ENCODE measurements at regions not wholly inside any gene's neighbourhood (a gene's known extent, or its start where the extent isn't known, plus 50 kb on each side); places are given as distances from the start of the nearest gene placed in this dataset.
A peak's percentile ranks its signal among the peaks of the same experiment; 100 is the strongest.
"Not testable (repeated sequence)": the region's sequence is repeated elsewhere in the genome, so short reads cannot be mapped to it uniquely, and the experiment has no call there.

- not testable (repeated sequence) for H3K27me3 ChIP-seq (ENCODE audit: control insufficient read depth, insufficient read depth, low read length); H3K4me1 ChIP-seq (ENCODE audit: control insufficient read depth, insufficient read depth, low read length); DNase-seq; H3K36me3 ChIP-seq (ENCODE audit: control insufficient read depth, insufficient read depth, low read length); H3K27ac ChIP-seq (ENCODE audit: low read length); H3K9me3 ChIP-seq (ENCODE audit: control insufficient read depth, low read depth, low read length); H3K4me3 ChIP-seq (ENCODE audit: low read length)
- WGBS (ENCODE audit: insufficient coverage, low lambda C conversion rate) = no CpG with 5 or more reads among the region's 1 CpG
Measured at GRCh38 chr7:55675589-55675988, 103.3 kb upstream of the VOPP1 start.

DNA sequence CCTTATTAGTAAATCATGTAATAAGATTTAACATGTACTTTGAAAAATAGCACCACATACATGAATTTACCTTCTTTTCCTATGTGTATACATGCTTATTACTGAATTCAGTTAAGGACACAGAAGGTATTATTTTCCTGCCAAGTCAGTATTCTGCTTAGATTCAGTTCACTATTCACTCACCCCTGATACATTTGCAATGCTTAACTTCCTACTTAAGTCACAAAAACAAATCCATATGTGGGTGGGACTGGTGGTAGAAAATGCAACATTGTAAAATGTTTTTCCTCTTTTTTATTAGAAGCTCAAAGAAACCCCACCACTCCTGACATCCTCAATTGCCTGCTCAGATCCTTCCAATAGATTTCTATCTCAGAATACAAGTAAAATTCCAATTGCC, 101.2 kb upstream of the VOPP1 start:
- not testable (repeated sequence) for H3K27ac ChIP-seq (ENCODE audit: low read length); H3K36me3 ChIP-seq (ENCODE audit: control insufficient read depth, insufficient read depth, low read length); H3K27me3 ChIP-seq (ENCODE audit: control insufficient read depth, insufficient read depth, low read length); DNase-seq; H3K9me3 ChIP-seq (ENCODE audit: control insufficient read depth, low read depth, low read length); H3K4me1 ChIP-seq (ENCODE audit: control insufficient read depth, insufficient read depth, low read length); H3K4me3 ChIP-seq (ENCODE audit: low read length)

- H3K9me3 ChIP-seq (ENCODE audit: control insufficient read depth, low read depth, low read length); H3K36me3 ChIP-seq (ENCODE audit: control insufficient read depth, insufficient read depth, low read length); H3K27me3 ChIP-seq (ENCODE audit: control insufficient read depth, insufficient read depth, low read length); H3K27ac ChIP-seq (ENCODE audit: low read length); H3K4me3 ChIP-seq (ENCODE audit: low read length); DNase-seq; H3K4me1 ChIP-seq (ENCODE audit: control insufficient read depth, insufficient read depth, low read length): not testable (repeated sequence)
- WGBS (ENCODE audit: insufficient coverage, low lambda C conversion rate) = no CpG with 5 or more reads among the region's 1 CpG
Measured at GRCh38 chr7:55672084-55672483, 99.8 kb upstream of the VOPP1 start.

DNA sequence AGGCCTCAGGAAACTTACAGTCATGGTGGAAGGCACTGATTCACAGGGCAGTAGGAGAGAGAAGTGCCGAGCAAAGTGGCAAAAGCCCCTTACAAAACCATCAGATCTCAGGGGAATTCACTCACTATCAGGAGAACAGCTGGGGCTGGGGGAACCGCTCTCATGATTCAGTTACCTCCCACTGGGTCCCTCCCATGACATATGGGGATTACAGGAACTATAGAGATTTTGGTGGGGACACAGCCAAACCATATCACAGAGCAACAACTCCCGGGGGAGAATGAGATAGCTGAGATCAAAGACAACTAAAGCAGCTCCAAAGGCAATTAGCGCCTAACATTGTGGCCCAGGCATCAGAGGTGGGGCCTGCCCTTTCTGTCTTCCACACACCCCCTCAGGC, 85.4 kb upstream of the VOPP1 start:
- WGBS (ENCODE audit: insufficient coverage, low lambda C conversion rate) = no CpG with 5 or more reads among the region's 4 CpGs
- H3K9me3 ChIP-seq (ENCODE audit: control insufficient read depth, low read depth, low read length) = no peaks in the 10 kb centered on the region
- no peaks in the 10 kb centered on the region for H3K4me1 ChIP-seq (ENCODE audit: control insufficient read depth, insufficient read depth, low read length)
- no peaks in the 10 kb centered on the region for H3K36me3 ChIP-seq (ENCODE audit: control insufficient read depth, insufficient read depth, low read length)
- H3K27me3 ChIP-seq (ENCODE audit: control insufficient read depth, insufficient read depth, low read length) = no peaks in the 10 kb centered on the region
- no peak for DNase-seq
- no peak overlapping the region for H3K4me3 ChIP-seq (ENCODE audit: low read length)
- no peak overlapping the region for H3K27ac ChIP-seq (ENCODE audit: low read length)

DNA sequence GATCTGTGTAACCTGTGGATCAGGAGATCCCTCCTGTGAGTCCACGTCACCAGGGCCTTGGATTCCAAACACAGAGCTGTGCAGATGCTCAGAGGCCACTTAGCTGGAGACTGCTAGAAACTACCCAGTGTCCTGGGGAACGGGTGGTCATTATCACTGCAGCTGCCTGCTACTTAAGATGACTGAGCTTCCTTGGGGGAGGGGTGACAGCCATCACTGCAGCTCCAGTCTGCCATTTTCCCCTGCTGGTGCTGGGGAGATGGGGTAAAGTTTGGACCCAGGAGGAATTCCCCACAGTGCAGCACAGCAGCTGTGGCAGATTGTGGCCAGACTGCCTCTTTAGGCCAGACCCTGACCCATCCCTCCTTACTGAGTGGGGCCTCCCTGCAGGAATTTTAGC, 78.8 kb upstream of the VOPP1 start:
- Histone ChIP-seq H3K27ac (ENCODE audit: low read length) (no peak overlapping the region), H3K9me3 (ENCODE audit: control insufficient read depth, low read depth, low read length) (no peaks in the 10 kb centered on the region), H3K4me3 (ENCODE audit: low read length) (no peak overlapping the region), H3K27me3 (ENCODE audit: control insufficient read depth, insufficient read depth, low read length) (no peaks in the 10 kb centered on the region), H3K4me1 (ENCODE audit: control insufficient read depth, insufficient read depth, low read length) (no peaks in the 10 kb centered on the region), H3K36me3 (ENCODE audit: control insufficient read depth, insufficient read depth, low read length) (no peaks in the 10 kb centered on the region)
- WGBS (ENCODE audit: insufficient coverage, low lambda C conversion rate) = no CpG with 5 or more reads among the region's 2 CpGs
- no peak for DNase-seq

GRCh38 chr7:55649238-55649637, 76.9 kb upstream of the VOPP1 start:
- H3K4me1 ChIP-seq (ENCODE audit: control insufficient read depth, insufficient read depth, low read length) = no peaks in the 10 kb centered on the region
- H3K4me3 ChIP-seq (ENCODE audit: low read length) = no peak overlapping the region
- H3K27me3 ChIP-seq (ENCODE audit: control insufficient read depth, insufficient read depth, low read length) = no peaks in the 10 kb centered on the region
- 94% methylated on average over 2 of the region's 4 CpGs for WGBS (ENCODE audit: insufficient coverage, low lambda C conversion rate)
- no peaks in the 10 kb centered on the region for H3K9me3 ChIP-seq (ENCODE audit: control insufficient read depth, low read depth, low read length)
- no peak overlapping the region for H3K27ac ChIP-seq (ENCODE audit: low read length)
- no peak for DNase-seq
- no peaks in the 10 kb centered on the region for H3K36me3 ChIP-seq (ENCODE audit: control insufficient read depth, insufficient read depth, low read length)

DNA sequence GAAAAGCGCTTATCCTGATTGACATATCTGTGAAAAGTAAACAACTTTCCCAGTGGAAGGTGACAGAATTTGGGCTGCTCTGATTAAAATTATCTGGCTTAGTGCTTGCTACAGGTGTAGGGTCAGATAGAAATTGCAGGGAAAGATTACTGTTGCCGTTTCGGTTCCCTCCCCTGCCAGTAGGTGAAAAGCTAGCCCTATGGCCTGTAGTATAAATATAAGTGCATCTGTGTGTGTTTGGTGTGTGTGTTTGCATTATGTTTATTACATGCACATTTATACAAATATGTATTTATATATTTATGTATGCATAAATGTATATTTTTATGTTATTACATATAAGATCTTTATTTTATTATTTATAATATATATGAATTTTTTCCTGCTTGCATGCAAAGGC, 72.3 kb upstream of the VOPP1 start:
- no peaks in the 10 kb centered on the region for H3K36me3 ChIP-seq (ENCODE audit: control insufficient read depth, insufficient read depth, low read length)
- WGBS (ENCODE audit: insufficient coverage, low lambda C conversion rate) = no CpG with 5 or more reads among the region's 3 CpGs
- no peaks in the 10 kb centered on the region for H3K4me1 ChIP-seq (ENCODE audit: control insufficient read depth, insufficient read depth, low read length)
- DNase-seq = no peak
- no peaks in the 10 kb centered on the region for H3K27me3 ChIP-seq (ENCODE audit: control insufficient read depth, insufficient read depth, low read length)
- H3K9me3 ChIP-seq (ENCODE audit: control insufficient read depth, low read depth, low read length) = no peaks in the 10 kb centered on the region
- H3K27ac ChIP-seq (ENCODE audit: low read length) = no peak overlapping the region
- no peak overlapping the region for H3K4me3 ChIP-seq (ENCODE audit: low read length)

GRCh38 chr7:55642266-55642665, 70.0 kb upstream of the VOPP1 start:
- DNase-seq = no peak
- Histone ChIP-seq H3K9me3 (ENCODE audit: control insufficient read depth, low read depth, low read length) (no peaks in the 10 kb centered on the region), H3K36me3 (ENCODE audit: control insufficient read depth, insufficient read depth, low read length) (no peaks in the 10 kb centered on the region), H3K4me1 (ENCODE audit: control insufficient read depth, insufficient read depth, low read length) (no peaks in the 10 kb centered on the region), H3K27me3 (ENCODE audit: control insufficient read depth, insufficient read depth, low read length) (no peaks in the 10 kb centered on the region), H3K4me3 (ENCODE audit: low read length) (no peak overlapping the region), H3K27ac (ENCODE audit: low read length) (no peak overlapping the region)

GRCh38 chr7:55641811-55642210, 69.5 kb upstream of the VOPP1 start:
- Histone ChIP-seq H3K4me1 (ENCODE audit: control insufficient read depth, insufficient read depth, low read length) (no peaks in the 10 kb centered on the region), H3K9me3 (ENCODE audit: control insufficient read depth, low read depth, low read length) (no peaks in the 10 kb centered on the region), H3K27ac (ENCODE audit: low read length) (no peak overlapping the region), H3K4me3 (ENCODE audit: low read length) (no peak overlapping the region), H3K27me3 (ENCODE audit: control insufficient read depth, insufficient read depth, low read length) (no peaks in the 10 kb centered on the region), H3K36me3 (ENCODE audit: control insufficient read depth, insufficient read depth, low read length) (no peaks in the 10 kb centered on the region)
- no peak for DNase-seq

GRCh38 chr7:55641273-55641691, 69.0 kb upstream of the VOPP1 start:
- peak; percentile 51 to 63 for DNase-seq
- Histone ChIP-seq H3K27ac (ENCODE audit: low read length) (no peak overlapping the region), H3K9me3 (ENCODE audit: control insufficient read depth, low read depth, low read length) (no peaks in the 10 kb centered on the region), H3K27me3 (ENCODE audit: control insufficient read depth, insufficient read depth, low read length) (no peaks in the 10 kb centered on the region), H3K4me1 (ENCODE audit: control insufficient read depth, insufficient read depth, low read length) (no peaks in the 10 kb centered on the region), H3K36me3 (ENCODE audit: control insufficient read depth, insufficient read depth, low read length) (no peaks in the 10 kb centered on the region), H3K4me3 (ENCODE audit: low read length) (no peak overlapping the region)
- no CpG with 5 or more reads among the region's 1 CpG for WGBS (ENCODE audit: insufficient coverage, low lambda C conversion rate)

DNA sequence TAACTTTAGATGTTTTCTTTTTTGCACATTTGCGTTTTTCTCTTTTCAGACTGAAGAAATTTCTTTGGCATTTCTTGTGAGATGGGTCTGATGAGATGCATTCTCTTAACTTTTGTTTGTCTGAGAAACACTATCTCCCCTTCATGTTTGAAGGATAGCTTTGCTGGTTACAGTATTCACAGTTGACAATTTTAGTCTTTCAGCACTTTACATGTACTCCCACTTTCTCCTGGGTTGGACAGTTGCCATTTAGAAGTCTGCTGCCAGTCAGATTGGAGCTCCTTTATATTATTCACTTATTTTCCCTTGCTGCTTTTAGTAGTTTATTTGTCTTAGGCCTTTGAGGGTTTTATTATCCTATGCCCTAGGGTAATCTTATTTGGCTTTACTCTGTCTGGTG, 67.3 kb upstream of the VOPP1 start:
- Histone ChIP-seq H3K27me3 (ENCODE audit: control insufficient read depth, insufficient read depth, low read length) (no peaks in the 10 kb centered on the region), H3K9me3 (ENCODE audit: control insufficient read depth, low read depth, low read length) (no peaks in the 10 kb centered on the region), H3K4me1 (ENCODE audit: control insufficient read depth, insufficient read depth, low read length) (no peaks in the 10 kb centered on the region), H3K36me3 (ENCODE audit: control insufficient read depth, insufficient read depth, low read length) (no peaks in the 10 kb centered on the region), H3K27ac (ENCODE audit: low read length) (no peak overlapping the region), H3K4me3 (ENCODE audit: low read length) (no peak overlapping the region)
- DNase-seq = no peak
- 80% methylated on average over 1 of the region's 1 CpG for WGBS (ENCODE audit: insufficient coverage, low lambda C conversion rate)

All from large intestine (tissue), 3 donors.